ENCODE measurements at regions not wholly inside any gene's neighbourhood (a gene's known extent, or its start where the extent isn't known, plus 50 kb on each side); places are given as distances from the start of the nearest gene placed in this dataset.

DNA sequence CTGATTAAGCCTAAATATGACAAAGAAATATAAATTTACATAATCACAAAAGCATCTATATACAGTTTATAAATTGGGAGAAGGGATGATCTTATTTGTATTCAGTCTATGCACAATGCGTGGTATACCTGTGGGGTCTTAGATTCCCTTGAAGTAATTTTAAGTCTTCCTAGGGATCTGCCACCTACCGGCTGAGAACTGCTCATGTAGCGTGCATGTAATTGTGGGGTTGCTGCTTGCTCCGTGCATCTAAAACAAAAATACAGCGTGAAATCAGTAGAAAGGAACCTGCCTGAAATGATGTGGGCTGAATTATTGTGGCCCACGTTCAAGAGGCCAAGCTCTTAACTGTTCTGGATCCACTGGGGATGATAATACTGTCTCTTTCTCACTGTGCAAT is 187.3 kb downstream of the MBOAT1 start:
- DNase-seq (ENCODE audit: low spot score) = no peak

DNA sequence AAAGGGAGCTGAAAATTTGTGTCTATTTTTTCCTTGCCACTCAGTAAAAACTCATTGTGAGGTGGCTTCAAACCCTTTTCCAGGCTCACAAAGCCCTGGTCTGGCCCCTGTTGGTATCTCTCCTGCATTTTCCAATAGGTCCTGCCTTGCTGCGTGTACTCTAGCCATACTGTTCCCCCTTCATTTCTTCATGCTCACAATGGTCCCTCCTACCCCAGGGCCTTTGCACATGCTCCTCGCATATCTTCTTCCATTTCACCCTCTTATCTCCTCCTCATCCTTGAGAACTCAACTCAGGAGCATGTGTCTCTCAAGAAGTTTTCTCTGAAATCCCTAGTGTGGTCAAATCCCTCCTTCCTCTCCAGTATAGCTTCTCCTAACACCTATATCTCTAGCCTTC is 186.6 kb downstream of the MBOAT1 start:
- DNase-seq (ENCODE audit: low spot score) = no peak

DNA sequence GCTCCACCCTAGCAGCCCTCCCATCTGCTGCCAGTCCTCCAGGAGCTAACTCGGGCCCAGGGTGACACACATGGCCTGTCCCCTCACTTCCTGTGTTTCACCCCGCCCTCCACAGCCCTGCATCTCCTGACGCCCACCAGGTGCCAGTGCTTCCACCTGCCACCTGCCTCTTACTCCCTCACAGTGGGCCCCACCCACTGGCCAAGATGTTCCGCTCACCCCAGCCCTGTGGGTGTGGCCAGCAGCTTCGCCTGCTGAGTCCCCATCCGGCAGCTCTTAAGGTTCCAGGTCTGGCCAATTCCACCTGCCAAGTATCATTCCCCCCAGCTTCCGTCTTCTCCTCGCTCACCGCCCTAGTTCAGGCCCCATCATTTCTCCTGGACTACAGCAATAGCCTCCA is 184.1 kb downstream of the MBOAT1 start:
- no peak for DNase-seq (ENCODE audit: low spot score)

DNA sequence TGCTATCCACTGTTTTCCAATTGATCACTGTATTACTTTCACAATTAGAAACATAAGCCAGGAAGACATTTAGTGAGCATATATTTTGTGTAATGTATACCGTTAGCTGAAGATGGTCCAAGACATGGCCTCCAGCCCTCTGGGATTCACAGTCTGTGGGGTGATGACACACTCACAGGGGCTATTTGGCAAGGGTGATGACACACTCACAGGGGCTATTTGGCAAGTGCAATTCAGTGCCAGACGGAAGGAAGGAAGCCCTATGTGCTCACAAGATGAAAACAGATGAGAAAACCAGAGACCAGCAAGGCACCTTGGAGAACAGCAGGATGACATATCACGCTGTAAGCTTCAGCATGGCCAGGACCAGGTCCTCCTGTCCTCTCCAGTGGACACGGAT is 183.7 kb downstream of the MBOAT1 start:
- no peak for DNase-seq (ENCODE audit: low spot score)

DNA sequence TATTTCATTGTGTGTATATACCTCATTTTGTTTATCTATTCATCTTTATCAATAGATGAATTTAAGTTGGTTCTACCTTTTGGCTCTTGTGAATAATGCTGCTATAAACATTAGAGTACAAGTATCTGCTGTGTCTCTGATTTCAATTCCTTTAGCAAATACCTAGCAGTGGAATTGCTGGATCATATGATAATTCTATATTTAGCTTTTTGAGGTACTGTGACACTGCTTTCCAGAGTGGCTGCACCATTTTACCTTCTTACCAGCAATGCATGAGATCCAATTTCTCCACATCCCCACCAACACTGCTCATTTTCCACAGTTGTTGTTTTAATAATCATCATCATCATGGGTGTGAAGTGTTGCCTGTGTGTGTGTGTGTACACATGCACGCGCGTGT is 182.3 kb downstream of the MBOAT1 start:
- DNase-seq (ENCODE audit: low spot score) = no peak

DNA sequence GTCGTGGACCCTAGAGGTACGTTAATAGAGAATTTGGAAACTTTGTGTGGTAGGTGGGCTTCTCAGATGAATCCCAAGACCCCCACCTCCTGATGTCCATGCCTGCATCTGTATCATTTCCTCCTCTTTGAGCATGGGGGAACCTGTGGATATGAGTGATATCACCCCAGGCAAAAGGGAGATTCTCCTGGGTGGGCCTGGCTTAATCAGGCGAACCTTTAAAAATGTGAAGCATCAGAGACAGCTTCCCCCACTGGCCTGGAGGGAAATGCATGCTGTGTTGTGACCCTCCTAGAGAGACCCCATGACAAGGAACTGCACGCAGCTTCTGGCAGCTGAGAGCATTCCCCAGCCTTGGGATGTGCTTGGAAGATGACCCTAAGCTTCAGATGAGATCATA is 180.9 kb downstream of the MBOAT1 start:
- no peak for DNase-seq (ENCODE audit: low spot score)

DNA sequence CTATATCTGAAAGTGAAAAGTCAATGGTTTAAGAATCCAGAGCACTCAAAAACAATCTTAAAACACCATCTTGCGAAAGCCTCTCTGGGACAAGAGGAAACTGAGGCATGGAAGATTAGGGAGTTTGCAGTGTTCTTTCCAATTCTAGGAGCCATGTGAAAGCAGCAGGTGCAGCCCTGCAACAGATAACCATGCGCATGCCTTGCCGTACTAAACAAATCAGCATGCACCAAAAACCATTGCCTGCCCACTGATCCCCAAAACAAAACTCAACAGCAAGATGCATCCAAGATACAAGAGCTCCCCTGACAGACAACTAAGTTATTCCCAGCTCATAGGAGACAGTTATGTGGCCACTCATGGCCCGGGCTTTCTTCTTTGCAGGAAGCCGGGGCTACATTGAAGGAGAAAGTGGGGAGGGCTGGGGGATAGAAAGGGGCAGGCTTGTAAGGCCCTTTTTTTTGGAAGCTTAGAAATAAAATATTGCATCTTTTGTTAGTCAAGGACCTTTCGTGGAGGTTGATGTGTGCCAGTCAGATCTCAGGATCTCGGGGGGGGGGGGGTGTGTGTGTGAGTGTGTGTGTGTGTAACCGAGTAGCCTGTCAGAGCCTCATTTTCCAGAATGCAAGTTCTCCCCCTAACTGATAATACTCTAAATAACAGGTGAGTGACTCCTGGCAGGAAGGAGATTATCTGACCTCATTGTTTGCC is 178.4 kb downstream of the MBOAT1 start:
- no peak for DNase-seq (ENCODE audit: low spot score)

DNA sequence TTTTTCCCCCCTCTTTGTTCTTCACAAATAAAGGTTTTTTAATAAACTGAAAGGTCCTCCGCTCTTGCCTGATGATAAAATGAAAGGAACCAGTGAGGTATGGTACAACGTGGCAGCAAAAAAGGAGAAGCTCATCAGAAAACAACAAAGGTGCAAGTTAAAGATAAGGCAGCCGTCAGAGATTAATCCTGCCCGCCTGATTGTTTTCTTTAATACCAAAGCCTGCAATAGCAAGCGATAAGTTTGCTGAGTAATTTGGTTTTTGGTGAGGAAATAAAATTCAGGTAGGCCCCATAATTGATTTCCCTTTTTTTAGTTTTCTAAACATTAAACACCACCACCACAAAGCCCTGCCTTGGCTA is 177.9 kb downstream of the MBOAT1 start:
- no peak for DNase-seq (ENCODE audit: low spot score)

DNA sequence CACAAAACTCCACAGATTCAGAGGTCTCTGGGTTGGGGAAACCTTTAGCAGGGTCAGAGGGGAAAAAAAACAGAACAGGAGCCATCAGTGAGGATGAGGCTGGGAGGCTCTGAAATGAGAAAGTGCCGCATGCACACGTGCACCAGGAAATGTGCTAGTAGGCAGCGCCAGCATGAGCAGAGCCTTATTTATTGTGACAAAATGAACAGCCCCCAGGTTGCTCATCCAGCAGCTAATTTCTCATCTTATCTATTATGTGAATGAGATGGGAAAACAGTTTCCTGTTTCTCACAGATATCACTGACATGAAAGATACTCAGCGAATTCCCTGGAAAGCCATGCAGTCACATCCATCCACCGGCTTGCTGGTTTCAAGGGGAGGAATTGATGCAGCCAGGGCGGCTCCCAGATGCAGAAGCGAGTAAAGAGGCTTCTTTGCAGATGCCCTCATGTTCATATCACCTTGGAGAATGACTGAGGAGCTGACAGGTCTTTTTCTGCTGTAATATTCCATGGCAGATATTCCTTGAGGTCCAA is 176.1 kb downstream of the MBOAT1 start:
- DNase-seq (ENCODE audit: low spot score) = no peak

DNA sequence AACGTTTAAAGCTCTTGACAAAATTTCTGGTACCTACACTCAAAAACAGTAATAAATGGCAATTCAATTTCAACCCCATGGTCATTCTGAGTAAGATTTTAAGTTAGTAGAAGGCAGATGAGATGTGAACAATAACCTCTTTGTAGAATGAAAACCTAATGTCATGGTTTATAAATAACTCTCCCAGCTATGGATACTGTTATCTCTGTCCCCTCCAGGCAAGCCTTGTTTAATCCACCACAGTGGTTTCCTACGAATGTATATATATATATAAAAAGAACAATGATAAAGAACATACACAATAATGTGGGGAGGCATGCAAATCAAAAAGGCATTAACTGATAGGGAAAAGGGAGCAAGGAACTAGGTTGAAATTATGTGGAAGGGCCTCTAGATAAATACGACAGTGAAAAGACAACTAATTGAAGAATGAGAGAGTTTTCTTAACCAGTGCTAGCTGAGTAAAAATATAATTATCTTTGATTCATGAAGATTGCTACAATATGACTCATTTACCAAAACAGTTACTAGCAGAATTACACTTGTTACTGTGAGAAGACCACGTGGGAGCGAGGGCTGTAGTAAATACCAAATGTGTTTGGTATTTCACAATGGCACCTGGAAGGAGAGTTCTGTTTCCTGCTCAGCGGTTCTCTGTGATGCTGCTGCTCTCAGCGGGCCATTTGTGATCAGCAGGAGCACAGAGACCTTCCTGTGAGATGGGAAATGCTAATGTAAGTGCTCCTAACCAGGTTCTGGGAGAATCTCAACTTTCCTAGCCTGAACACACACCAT is 173.7 kb downstream of the MBOAT1 start:
- no peak for DNase-seq (ENCODE audit: low spot score)

DNA sequence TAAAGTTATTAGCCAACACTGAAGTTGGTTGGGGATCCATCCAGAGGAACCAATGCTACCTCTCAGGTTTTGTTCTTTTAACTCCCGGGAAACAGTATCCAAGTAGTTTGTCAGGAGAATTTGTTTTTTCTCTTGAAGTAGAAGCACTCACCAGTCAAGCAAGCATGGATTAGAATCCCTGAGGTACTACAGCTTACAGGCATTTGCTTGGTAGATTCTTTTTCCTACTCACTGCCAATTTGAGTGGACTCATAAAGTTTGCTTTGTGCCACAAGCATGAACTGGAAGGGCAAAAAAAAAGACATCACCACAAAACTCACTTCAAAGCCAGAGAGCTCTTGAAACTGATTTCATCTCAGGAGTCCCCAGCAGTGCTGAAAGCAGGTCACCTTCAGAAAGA is 167.4 kb downstream of the MBOAT1 start:
- no peak for DNase-seq (ENCODE audit: low spot score)

Data from globus pallidus (tissue), 1 donor.